ENCODE measurements at regions not wholly inside any gene's neighbourhood (a gene's known extent, or its start where the extent isn't known, plus 50 kb on each side); places are given as distances from the start of the nearest gene placed in this dataset.

DNA sequence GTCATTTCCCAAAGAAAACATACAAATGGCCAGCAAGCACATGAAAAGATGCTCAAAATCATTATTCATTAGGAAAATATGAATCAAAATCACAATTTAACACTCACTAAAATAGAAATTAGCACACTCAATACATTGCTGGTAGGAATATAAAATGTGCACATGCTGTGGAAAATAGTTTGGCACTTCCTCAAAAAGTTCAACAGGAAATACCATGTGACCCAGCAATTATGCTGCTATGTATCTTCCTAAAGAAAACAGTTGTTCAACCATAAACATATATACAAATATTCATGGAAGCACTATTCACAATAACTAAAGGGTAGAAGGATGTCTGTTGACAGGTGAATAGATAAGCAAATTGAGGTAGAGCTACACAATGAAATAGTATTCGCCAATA, 187.3 kb upstream of the SOX6 start:
- no peak for FAIRE-seq
- Histone ChIP-seq H3K79me2 (ENCODE audit: insufficient read depth, low read length) (no peaks in the 10 kb centered on the region), H3K4me2 (ENCODE audit: low read depth, low read length) (no peak overlapping the region), H3K27ac (ENCODE audit: extremely low read length, insufficient read depth, low read length) (no peak overlapping the region), H3K4me1 (ENCODE audit: insufficient read depth, low read length) (no peaks in the 10 kb centered on the region), H3K4me3 (replicated peaks in 1 of 3; ENCODE audit: insufficient read depth in 1 of 3, low read depth in 2 of 3, low read length in 3 of 3) (no peak overlapping the region), H3K36me3 (replicated peaks in 1 of 2; ENCODE audit: control insufficient read depth in 1 of 2, insufficient read depth in 2 of 2, low read length in 2 of 2) (no peaks in the 10 kb centered on the region), H3K9ac (ENCODE audit: insufficient read depth, low read depth, low read length) (no peak overlapping the region), H4K20me1 (ENCODE audit: insufficient read depth, low read length) (no peaks in the 10 kb centered on the region), H3K27me3 (ENCODE audit: control insufficient read depth in 1 of 2, insufficient read depth in 2 of 2, low read length in 2 of 2) (no peaks in the 10 kb centered on the region; a peak in 1 of 5 replicates), H3K9me3 (ENCODE audit: low read length) (no peaks in the 10 kb centered on the region), H2AFZ (ENCODE audit: low read length) (no peak overlapping the region)
- in situ Hi-C loops (cut with HindIII; ENCODE audit: extremely low pct_ligation_motif_present, low pct_unique_long_range_greater_than_20kb) (no loop called here), intact Hi-C loops (cut with micrococcal nuclease; ENCODE audit: unreplicated experiment) (no loop called here)
- DNase-seq (ENCODE audit: low spot score), result no peak
- no TSS peak for BruUV-seq (replicated peaks)
- ChIA-PET POLR2A (no interaction called here), CTCF (ENCODE audit: low intra/inter-chr PET ratio, low total read pairs) (no interaction called here)
- TF ChIP-seq RBFOX2 (IDR thresholded peaks at IDR 0.05; ENCODE audit: low read depth, low read length) (no peak), FOXC1 (CRISPR knock-in tag; IDR thresholded peaks at IDR 0.05; ENCODE audit: borderline replicate concordance) (no peak), FOSL2 (CRISPR knock-in tag; IDR thresholded peaks at IDR 0.05) (no peak), MAFK (conservative IDR thresholded peaks at IDR 0.05 in 1 of 2, IDR thresholded peaks at IDR 0.05 in 1 of 2; ENCODE audit: low read length in 2 of 2) (no peak), GFI1 (CRISPR knock-in tag; IDR thresholded peaks at IDR 0.05; ENCODE audit: borderline replicate concordance) (no peak), ZBTB42 (CRISPR knock-in tag; IDR thresholded peaks at IDR 0.05) (no peak), KDM6A (CRISPR knock-in tag; IDR thresholded peaks at IDR 0.05; ENCODE audit: low read depth) (no peak), ZFAT (CRISPR knock-in tag; conservative IDR thresholded peaks at IDR 0.05) (no peak), EZH2 (conservative IDR thresholded peaks at IDR 0.05; ENCODE audit: low read depth, low read length) (no peak), BORCS8-MEF2B (CRISPR knock-in tag; IDR thresholded peaks at IDR 0.05) (no peak), ZBTB10 (CRISPR knock-in tag; IDR thresholded peaks at IDR 0.05; ENCODE audit: borderline replicate concordance) (no peak), SATB2 (CRISPR knock-in tag; IDR thresholded peaks at IDR 0.05) (no peak)
- TF ChIP-seq, protein P1, sequence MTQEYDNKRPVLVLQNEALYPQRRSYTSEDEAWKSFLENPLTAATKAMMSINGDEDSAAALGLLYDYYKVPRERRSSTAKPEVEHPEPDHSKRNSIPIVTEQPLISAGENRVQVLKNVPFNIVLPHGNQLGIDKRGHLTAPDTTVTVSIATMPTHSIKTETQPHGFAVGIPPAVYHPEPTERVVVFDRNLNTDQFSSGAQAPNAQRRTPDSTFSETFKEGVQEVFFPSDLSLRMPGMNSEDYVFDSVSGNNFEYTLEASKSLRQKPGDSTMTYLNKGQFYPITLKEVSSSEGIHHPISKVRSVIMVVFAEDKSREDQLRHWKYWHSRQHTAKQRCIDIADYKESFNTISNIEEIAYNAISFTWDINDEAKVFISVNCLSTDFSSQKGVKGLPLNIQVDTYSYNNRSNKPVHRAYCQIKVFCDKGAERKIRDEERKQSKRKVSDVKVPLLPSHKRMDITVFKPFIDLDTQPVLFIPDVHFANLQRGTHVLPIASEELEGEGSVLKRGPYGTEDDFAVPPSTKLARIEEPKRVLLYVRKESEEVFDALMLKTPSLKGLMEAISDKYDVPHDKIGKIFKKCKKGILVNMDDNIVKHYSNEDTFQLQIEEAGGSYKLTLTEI (CRISPR knock-in tag; conservative IDR thresholded peaks at IDR 0.05), result no peak
- TF ChIP-seq, protein P2, sequence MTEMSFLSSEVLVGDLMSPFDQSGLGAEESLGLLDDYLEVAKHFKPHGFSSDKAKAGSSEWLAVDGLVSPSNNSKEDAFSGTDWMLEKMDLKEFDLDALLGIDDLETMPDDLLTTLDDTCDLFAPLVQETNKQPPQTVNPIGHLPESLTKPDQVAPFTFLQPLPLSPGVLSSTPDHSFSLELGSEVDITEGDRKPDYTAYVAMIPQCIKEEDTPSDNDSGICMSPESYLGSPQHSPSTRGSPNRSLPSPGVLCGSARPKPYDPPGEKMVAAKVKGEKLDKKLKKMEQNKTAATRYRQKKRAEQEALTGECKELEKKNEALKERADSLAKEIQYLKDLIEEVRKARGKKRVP (CRISPR knock-in tag; IDR thresholded peaks at IDR 0.05), result no peak
- 24% methylated on average over 1 of the region's 1 CpG for WGBS (ENCODE audit: low lambda C conversion rate)
- no peak for ATAC-seq
